22Rv1 (cell line): ENCODE measurements at regions not wholly inside any gene's neighbourhood (a gene's known extent, or its start where the extent isn't known, plus 50 kb on each side); places are given as distances from the start of the nearest gene placed in this dataset.

ENCODE experiments used
- CTCF ChIP-seq: fragments of 450-650 bp; IDR thresholded peaks from 2 replicates; pipeline ENCODE4 v1.5.1; 2017; ENCODE audit warnings: mild to moderate bottlenecking
- ZFX ChIP-seq: fragments of 450-650 bp; IDR thresholded peaks from 2 replicates; pipeline ENCODE4 v1.6.1; 2017; ENCODE audit warnings: antibody characterized with exemption, borderline replicate concordance

- TF ChIP-seq CTCF, result no peak
- no peak for TF ChIP-seq ZFX
Observed at GRCh38 chr16:50476486-50477255, 71.5 kb upstream of the NKD1 start.
